WTC11 (cell line): ENCODE measurements at regions not wholly inside any gene's neighbourhood (a gene's known extent, or its start where the extent isn't known, plus 50 kb on each side); places are given as distances from the start of the nearest gene placed in this dataset.

Experiments used
- ATF6 ChIP-seq: sonication (generic); formaldehyde crosslinking; IDR thresholded peaks from 2 replicates; pipeline ENCODE4 v1.8.1; 2023; ENCODE audit warnings: mild to moderate bottlenecking, missing genetic modification reagents
- FOXJ3 ChIP-seq: sonication (generic); formaldehyde crosslinking; IDR thresholded peaks from 2 replicates; pipeline ENCODE4 v1.9.0; 2021; ENCODE audit warnings: missing genetic modification reagents, mild to moderate bottlenecking, borderline replicate concordance
- TF ChIP-seq, protein P1 (sequence below): fragments of 200-600 bp; IDR thresholded peaks from 2 replicates; pipeline ENCODE4 v1.8.0; 2022; ENCODE audit warnings: antibody characterized with exemption
- TF ChIP-seq, protein P2 (sequence below): sonication (generic); formaldehyde crosslinking; IDR thresholded peaks from 2 replicates; pipeline ENCODE4 v1.8.0; 2022; ENCODE audit warnings: mild to moderate bottlenecking, missing genetic modification reagents

DNA sequence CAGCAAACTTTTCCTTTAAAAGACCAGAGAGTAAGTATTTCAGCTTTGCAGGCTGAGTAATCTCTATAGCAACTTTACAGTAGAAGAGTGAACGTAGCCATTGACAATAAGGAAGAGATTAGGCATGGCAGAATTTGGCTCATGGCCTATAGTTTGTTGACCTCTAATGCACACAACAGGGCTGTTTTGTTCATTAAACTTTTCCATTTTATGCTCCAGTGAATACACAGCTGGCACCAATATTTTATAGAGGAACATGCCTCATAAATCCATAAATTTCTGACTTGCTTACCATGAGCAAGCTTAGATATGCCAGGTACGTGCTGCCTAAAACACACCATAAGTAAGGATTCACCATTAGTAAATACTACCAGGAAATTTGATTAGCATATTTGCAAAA, 609.0 kb upstream of the STXBP6 start:
- TF ChIP-seq FOXJ3 (CRISPR knock-in tag) = no peak
- TF ChIP-seq ATF6 = no peak
- TF ChIP-seq, protein P1, sequence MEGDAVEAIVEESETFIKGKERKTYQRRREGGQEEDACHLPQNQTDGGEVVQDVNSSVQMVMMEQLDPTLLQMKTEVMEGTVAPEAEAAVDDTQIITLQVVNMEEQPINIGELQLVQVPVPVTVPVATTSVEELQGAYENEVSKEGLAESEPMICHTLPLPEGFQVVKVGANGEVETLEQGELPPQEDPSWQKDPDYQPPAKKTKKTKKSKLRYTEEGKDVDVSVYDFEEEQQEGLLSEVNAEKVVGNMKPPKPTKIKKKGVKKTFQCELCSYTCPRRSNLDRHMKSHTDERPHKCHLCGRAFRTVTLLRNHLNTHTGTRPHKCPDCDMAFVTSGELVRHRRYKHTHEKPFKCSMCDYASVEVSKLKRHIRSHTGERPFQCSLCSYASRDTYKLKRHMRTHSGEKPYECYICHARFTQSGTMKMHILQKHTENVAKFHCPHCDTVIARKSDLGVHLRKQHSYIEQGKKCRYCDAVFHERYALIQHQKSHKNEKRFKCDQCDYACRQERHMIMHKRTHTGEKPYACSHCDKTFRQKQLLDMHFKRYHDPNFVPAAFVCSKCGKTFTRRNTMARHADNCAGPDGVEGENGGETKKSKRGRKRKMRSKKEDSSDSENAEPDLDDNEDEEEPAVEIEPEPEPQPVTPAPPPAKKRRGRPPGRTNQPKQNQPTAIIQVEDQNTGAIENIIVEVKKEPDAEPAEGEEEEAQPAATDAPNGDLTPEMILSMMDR = no peak
- TF ChIP-seq, protein P2, sequence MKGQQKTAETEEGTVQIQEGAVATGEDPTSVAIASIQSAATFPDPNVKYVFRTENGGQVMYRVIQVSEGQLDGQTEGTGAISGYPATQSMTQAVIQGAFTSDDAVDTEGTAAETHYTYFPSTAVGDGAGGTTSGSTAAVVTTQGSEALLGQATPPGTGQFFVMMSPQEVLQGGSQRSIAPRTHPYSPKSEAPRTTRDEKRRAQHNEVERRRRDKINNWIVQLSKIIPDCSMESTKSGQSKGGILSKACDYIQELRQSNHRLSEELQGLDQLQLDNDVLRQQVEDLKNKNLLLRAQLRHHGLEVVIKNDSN (CRISPR knock-in tag) = no peak
